GM12874 (cell line): ENCODE measurements at regions not wholly inside any gene's neighbourhood (a gene's known extent, or its start where the extent isn't known, plus 50 kb on each side); places are given as distances from the start of the nearest gene placed in this dataset.

Experiments used
- TF ChIP-seq, protein P1 (sequence below): IDR thresholded peaks from 2 replicates; pipeline ENCODE4 v1.5.1; 2011; ENCODE audit warnings: low read depth, mild to moderate bottlenecking, control low read depth, low read length, moderate library complexity; ENCODE audit not compliant: insufficient read depth

DNA sequence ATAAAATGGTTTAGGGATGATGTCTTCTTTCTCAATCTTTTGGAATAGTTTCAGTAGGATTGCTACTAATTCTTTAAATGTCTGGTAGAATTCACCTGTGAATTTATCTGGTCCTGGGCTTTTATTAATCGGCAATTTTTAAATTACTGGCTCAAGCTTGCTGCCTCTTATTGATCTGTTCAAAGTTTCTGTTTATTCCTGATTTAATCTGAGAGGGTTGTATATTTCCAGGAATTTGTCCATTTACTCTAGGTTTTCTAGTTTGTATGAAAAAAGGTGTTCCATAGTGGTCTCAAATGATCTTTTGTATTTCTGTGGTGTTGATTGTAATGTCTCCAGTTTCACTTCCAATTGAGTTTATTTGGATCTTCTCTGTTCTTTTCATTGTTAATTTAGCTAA lies 617.8 kb downstream of the LTN1 start:
- TF ChIP-seq, protein P1, sequence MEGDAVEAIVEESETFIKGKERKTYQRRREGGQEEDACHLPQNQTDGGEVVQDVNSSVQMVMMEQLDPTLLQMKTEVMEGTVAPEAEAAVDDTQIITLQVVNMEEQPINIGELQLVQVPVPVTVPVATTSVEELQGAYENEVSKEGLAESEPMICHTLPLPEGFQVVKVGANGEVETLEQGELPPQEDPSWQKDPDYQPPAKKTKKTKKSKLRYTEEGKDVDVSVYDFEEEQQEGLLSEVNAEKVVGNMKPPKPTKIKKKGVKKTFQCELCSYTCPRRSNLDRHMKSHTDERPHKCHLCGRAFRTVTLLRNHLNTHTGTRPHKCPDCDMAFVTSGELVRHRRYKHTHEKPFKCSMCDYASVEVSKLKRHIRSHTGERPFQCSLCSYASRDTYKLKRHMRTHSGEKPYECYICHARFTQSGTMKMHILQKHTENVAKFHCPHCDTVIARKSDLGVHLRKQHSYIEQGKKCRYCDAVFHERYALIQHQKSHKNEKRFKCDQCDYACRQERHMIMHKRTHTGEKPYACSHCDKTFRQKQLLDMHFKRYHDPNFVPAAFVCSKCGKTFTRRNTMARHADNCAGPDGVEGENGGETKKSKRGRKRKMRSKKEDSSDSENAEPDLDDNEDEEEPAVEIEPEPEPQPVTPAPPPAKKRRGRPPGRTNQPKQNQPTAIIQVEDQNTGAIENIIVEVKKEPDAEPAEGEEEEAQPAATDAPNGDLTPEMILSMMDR: no peak

DNA sequence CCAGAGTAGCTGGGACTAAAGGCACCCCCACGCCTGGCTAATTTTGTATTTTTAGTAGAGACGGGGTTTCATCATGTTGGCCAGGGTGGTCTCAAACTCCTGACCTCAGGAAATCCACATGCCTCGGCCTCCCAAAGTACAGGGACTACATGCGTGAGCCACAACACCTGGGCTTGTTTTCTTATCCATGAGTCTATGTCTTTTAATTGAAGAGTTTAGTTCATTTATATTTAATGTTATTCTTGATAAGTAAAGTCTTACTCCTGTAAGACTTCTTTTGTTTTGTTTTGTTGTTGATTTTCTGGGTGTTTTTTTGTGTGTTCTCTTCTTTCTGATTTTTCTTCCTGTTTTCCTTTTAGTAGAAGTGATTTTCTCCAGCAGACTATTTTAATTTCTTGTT lies 621.0 kb downstream of the LTN1 start:
- TF ChIP-seq, protein P1: no peak

DNA sequence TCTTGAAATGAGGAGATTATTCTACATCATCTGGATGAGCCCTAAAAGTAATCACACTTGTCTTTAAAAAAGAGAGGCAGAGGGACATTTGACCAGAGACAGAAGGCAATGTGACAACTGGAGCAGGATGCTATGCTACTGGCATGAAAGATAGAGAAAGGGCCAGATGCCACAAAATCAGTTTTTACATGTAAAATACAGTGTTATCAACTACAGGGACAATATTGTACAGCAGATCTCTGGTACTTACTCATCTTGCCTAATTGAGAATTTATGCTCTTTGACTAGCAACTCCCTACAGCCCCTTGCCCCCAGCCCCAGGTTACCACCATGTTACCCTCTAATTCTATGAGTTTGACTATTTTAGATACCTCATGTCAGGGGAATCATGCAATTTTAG lies 633.4 kb downstream of the LTN1 start:
- TF ChIP-seq, protein P1: no peak

DNA sequence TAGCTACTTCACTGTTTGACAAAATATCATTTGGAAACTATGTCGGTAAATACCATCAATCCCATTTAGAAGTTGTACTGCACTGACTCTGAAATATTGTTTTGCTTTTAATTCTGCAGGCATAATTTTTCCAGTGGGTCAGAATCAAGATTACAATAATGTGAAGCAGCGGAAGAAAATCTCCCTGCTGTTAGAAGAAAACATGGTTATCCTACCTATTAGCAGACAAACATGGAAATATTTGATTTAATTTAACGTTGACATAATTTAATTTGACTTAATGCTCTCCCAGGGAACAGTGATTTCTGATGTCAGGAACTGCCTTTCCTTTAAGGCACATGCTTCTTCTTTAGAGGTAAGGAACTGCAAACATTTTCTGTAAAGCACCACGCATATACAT lies 634.0 kb downstream of the LTN1 start:
- TF ChIP-seq, protein P1: no peak

DNA sequence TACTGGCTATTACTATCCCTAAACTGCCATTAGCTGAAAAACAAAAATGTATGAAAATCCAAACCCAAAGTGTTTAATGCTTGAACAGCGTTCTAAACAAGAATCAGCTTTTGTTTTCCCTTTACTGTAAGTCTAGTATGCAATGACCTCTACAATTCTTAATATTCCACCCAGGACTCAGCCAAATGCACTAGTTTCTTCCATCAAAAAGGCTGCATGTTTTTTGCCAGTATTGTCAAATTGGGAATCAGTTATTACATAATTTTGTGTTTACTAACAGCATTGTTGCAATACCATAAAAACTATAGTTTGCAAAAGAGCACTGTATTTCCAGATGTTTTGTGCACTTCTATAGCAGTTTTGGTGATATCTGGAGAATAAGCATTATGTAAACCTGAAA lies 634.5 kb downstream of the LTN1 start:
- TF ChIP-seq, protein P1: no peak

DNA sequence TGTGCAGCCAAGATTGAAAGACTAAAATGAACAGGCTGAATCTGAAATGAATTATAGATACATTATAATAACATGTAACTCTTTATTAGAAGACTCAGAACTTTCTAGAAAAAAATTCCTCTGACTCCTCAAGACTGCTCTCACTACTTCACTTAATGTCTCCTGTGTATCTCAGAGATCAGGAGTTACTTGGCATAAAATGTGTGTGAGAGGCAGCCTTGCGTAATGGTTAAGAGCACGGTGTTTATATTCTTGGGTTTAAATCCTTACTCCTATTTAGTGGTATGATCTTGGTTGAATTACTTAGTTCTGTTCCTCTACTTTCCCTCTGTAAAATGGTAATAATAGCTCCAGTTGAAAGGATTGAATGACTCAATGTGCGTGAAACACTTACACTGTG lies 634.9 kb downstream of the LTN1 start:
- TF ChIP-seq, protein P1: no peak

DNA sequence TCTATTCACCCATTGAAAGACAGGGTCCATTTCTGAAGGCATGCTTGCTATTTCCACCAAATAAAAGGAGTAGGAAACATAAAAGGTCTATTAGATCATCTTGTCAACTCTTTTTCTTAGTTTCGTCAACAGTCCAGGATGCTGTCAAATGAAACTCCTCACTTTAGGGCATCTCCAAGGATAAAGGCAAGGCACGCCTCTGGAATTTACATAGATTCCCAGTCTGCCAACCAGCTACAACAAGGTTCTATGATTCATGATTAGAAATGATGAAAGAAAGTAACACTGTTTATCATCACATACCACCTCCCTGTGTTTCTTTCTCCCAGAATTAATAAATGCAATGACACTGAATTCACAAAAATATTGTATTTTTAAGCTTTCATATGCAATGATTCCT lies 636.3 kb downstream of the LTN1 start:
- TF ChIP-seq, protein P1: no peak

DNA sequence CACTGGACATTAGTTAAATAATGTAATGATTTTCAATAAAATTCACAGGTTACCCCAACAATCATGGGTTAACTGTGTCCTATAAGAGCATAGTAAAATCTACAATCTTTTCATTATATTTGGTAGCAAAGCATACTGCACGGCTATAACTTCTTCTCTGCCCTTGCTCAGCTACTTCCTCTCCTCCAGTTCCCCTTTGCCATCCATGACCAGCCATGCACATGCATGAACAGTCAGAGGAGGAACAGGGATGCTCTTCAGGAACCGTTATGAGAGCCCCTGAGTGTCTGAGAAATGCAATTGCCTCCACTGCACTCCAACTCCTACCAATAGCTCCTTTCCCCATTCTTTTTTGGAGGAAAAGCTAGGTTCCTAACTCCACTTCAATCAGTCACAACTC lies 646.7 kb downstream of the LTN1 start:
- TF ChIP-seq, protein P1: no peak
